ENCODE measurements at regions not wholly inside any gene's neighbourhood (a gene's known extent, or its start where the extent isn't known, plus 50 kb on each side); places are given as distances from the start of the nearest gene placed in this dataset.

GRCh38 chr3:41129731-41130130 lies 69.6 kb upstream of the CTNNB1 start:
- WGBS (ENCODE audit: insufficient coverage), result 100% methylated on average over 1 of the region's 1 CpG

DNA sequence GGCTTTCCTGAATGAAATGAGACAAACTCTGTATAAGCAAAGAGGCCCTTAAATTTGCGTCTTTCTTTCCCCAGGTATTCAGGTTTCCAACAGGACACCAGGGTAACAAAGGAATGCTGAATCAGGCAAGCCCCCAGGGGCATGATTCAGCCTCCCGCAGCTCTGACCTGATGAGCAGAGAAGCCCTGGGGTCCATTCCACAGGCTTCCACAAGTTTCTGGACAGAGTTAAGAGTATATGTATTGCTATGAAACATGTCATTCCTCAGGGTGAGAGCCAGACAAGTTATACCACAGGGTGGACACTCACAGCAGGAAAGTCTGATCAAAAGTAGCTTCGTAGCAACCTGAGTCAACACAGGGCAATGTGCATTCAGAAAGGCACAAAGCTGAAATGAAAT lies 68.1 kb upstream of the CTNNB1 start:
- no peak overlapping the region for H3K27ac Mint-ChIP-seq
- H3K9me3 Mint-ChIP-seq, result peaks cover 4 to 7% of the 10 kb centered on the region in 2 donors
- H3K27me3 Mint-ChIP-seq (ENCODE audit: low read depth in 2 of 2), result peaks cover 9 to 23% of the 10 kb centered on the region in 2 donors
- no peak for DNase-seq
- Histone ChIP-seq H3K9me3 (ENCODE audit: control insufficient read depth, insufficient read depth, low read length) (peaks cover 7% of the 10 kb centered on the region), H3K27ac (ENCODE audit: low read length) (no peak overlapping the region), H3K27me3 (ENCODE audit: control insufficient read depth, insufficient read depth, low read length) (no peaks in the 10 kb centered on the region), H3K36me3 (ENCODE audit: control insufficient read depth, insufficient read depth, low read length) (no peaks in the 10 kb centered on the region), H3K4me1 (ENCODE audit: control insufficient read depth, insufficient read depth, low read length) (no peaks in the 10 kb centered on the region), H3K4me3 (ENCODE audit: low read length) (no peak overlapping the region)
- H3K4me3 Mint-ChIP-seq, result no peak overlapping the region
- 93% methylated on average over 3 of the region's 3 CpGs for WGBS (ENCODE audit: insufficient coverage)
- ATAC-seq, result no peak
- no peaks in the 10 kb centered on the region for H3K4me1 Mint-ChIP-seq
- peaks cover 23% of the 10 kb centered on the region for H3K36me3 Mint-ChIP-seq
- TF ChIP-seq, protein P1, sequence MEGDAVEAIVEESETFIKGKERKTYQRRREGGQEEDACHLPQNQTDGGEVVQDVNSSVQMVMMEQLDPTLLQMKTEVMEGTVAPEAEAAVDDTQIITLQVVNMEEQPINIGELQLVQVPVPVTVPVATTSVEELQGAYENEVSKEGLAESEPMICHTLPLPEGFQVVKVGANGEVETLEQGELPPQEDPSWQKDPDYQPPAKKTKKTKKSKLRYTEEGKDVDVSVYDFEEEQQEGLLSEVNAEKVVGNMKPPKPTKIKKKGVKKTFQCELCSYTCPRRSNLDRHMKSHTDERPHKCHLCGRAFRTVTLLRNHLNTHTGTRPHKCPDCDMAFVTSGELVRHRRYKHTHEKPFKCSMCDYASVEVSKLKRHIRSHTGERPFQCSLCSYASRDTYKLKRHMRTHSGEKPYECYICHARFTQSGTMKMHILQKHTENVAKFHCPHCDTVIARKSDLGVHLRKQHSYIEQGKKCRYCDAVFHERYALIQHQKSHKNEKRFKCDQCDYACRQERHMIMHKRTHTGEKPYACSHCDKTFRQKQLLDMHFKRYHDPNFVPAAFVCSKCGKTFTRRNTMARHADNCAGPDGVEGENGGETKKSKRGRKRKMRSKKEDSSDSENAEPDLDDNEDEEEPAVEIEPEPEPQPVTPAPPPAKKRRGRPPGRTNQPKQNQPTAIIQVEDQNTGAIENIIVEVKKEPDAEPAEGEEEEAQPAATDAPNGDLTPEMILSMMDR (IDR thresholded peaks at IDR 0.05), result no peak
- intact Hi-C loops (cut with micrococcal nuclease), result no loop called here

More at GRCh38 chr3:41129731-41130130, 69.6 kb upstream of the CTNNB1 start:
- Histone ChIP-seq H3K4me1 (ENCODE audit: control insufficient read depth, insufficient read depth, low read length) (no peaks in the 10 kb centered on the region), H3K9me3 (ENCODE audit: control insufficient read depth, insufficient read depth, low read length) (peaks cover 7% of the 10 kb centered on the region), H3K36me3 (ENCODE audit: control insufficient read depth, insufficient read depth, low read length) (no peaks in the 10 kb centered on the region), H3K27ac (ENCODE audit: low read length) (no peak overlapping the region), H3K27me3 (ENCODE audit: control insufficient read depth, insufficient read depth, low read length) (no peaks in the 10 kb centered on the region), H3K4me3 (ENCODE audit: low read length) (no peak overlapping the region)
- TF ChIP-seq, protein P1 (IDR thresholded peaks at IDR 0.05), result no peak
- ATAC-seq (no peak), DNase-seq (no peak)
- Mint-ChIP-seq H3K36me3 (peaks cover 32% of the 10 kb centered on the region), H3K4me1 (no peaks in the 10 kb centered on the region), H3K27me3 (ENCODE audit: low read depth in 2 of 2) (peaks cover 9 to 23% of the 10 kb centered on the region in 2 donors), H3K4me3 (no peak overlapping the region), H3K9me3 (peaks cover 4 to 7% of the 10 kb centered on the region in 2 donors), H3K27ac (no peak overlapping the region)
- intact Hi-C loops (cut with micrococcal nuclease), result no loop called here

DNA sequence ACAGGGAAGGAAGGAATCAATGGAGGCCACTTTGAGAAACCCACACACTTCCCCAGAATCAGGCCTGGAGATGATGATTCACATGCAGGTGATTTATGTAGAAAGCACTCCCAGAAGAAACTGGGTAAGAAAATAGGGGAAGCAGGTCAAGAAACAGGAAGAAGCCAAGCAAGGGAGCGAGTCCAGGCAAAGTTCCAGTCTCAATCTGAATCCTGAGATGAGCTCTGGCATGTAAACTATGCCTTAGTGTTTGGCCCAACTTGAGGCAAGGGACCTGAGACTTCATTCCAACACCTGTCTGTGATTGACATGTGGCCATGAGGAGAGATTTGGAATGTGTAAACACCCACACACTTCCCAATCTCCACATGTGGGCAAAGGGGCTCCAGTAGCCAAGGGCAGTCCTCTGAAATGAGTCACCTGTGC lies 61.6 kb upstream of the CTNNB1 start:
- no peak for ATAC-seq
- no peaks in the 10 kb centered on the region for H3K36me3 Mint-ChIP-seq
- H3K9me3 ChIP-seq (ENCODE audit: control insufficient read depth, insufficient read depth, low read length), result no peaks in the 10 kb centered on the region
- no peaks in the 10 kb centered on the region for H3K4me1 ChIP-seq (ENCODE audit: control insufficient read depth, insufficient read depth, low read length)
- H3K4me3 ChIP-seq (ENCODE audit: low read length), result no peak overlapping the region
- H3K27ac ChIP-seq (ENCODE audit: low read length), result no peak overlapping the region
- no peak overlapping the region for H3K4me3 Mint-ChIP-seq
- DNase-seq, result no peak
- H3K36me3 ChIP-seq (ENCODE audit: control insufficient read depth, insufficient read depth, low read length), result no peaks in the 10 kb centered on the region
- intact Hi-C loops (cut with micrococcal nuclease), result no loop called here
- no peaks in the 10 kb centered on the region for H3K9me3 Mint-ChIP-seq
- H3K4me1 Mint-ChIP-seq, result no peaks in the 10 kb centered on the region
- 54% methylated on average over 1 of the region's 1 CpG for WGBS (ENCODE audit: insufficient coverage)
- no peaks in the 10 kb centered on the region for H3K27me3 ChIP-seq (ENCODE audit: control insufficient read depth, insufficient read depth, low read length)
- no peak overlapping the region for H3K27ac Mint-ChIP-seq
- peaks cover 5 to 10% of the 10 kb centered on the region in 2 donors for H3K27me3 Mint-ChIP-seq (ENCODE audit: low read depth in 2 of 2)
- TF ChIP-seq, protein P1 (IDR thresholded peaks at IDR 0.05), result no peak

DNA sequence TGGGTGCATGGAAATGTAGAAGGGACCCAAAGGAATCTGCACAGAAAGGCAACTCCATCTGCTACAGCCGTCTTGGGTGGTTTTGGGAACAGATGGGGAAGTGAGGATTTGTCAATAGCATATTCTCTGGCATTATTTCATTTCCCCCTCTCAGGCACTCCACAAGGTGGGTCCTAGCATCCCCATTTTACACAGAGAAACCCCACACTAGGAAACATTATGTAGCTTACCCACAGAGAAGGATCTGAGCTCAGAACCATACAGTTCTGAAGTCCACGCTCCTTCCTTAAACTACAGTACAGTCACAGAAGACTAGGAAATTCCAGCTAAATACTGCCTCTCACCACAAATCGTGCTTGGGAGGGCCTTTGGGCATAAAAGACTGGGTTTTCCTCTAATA lies 61.2 kb upstream of the CTNNB1 start:
- Histone ChIP-seq H3K27me3 (ENCODE audit: control insufficient read depth, insufficient read depth, low read length) (no peaks in the 10 kb centered on the region), H3K4me1 (ENCODE audit: control insufficient read depth, insufficient read depth, low read length) (no peaks in the 10 kb centered on the region), H3K27ac (ENCODE audit: low read length) (no peak overlapping the region), H3K36me3 (ENCODE audit: control insufficient read depth, insufficient read depth, low read length) (no peaks in the 10 kb centered on the region), H3K9me3 (ENCODE audit: control insufficient read depth, insufficient read depth, low read length) (no peaks in the 10 kb centered on the region), H3K4me3 (ENCODE audit: low read length) (no peak overlapping the region)
- Mint-ChIP-seq H3K4me1 (no peaks in the 10 kb centered on the region), H3K9me3 (no peaks in the 10 kb centered on the region), H3K36me3 (no peaks in the 10 kb centered on the region), H3K27me3 (ENCODE audit: low read depth in 2 of 2) (peaks cover 8 to 10% of the 10 kb centered on the region in 2 donors), H3K27ac (no peak overlapping the region), H3K4me3 (no peak overlapping the region)
- TF ChIP-seq, protein P1 (IDR thresholded peaks at IDR 0.05), result no peak
- intact Hi-C loops (cut with micrococcal nuclease), result no loop called here
- DNase-seq, result no peak
- WGBS (ENCODE audit: insufficient coverage), result 82% methylated on average over 3 of the region's 3 CpGs
- ATAC-seq, result no peak

All from natural killer cell (primary cell).